GM04504 (cell line): ENCODE measurements at regions not wholly inside any gene's neighbourhood (a gene's known extent, or its start where the extent isn't known, plus 50 kb on each side); places are given as distances from the start of the nearest gene placed in this dataset.
"Not testable (repeated sequence)": the region's sequence is repeated elsewhere in the genome, so short reads cannot be mapped to it uniquely, and the experiment has no call there.

Source experiments
- DNase-seq: peaks from one replicate; pipeline ENCODE4 v3.0.0-alpha.2; 2012; ENCODE audit warnings: low read depth

DNA sequence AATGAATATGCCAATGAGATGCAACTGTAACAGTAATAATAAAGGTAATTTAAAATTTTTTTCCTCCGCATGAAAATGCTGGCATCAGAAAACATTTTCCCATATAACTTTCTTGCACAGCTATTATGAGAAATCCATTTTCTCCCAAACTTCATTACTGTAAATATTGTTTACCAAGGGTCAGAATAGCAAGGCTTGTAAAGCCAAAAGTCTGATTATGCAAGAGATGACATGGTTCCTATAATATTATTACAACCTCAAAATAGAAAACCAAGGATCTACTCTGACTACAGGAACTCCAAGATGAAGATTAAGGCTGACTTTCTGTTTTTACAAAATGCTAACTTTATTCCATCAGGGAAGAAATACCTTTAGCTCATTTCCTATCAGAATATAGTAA lies 162.7 kb upstream of the CDK1 start:
- no peak for DNase-seq

DNA sequence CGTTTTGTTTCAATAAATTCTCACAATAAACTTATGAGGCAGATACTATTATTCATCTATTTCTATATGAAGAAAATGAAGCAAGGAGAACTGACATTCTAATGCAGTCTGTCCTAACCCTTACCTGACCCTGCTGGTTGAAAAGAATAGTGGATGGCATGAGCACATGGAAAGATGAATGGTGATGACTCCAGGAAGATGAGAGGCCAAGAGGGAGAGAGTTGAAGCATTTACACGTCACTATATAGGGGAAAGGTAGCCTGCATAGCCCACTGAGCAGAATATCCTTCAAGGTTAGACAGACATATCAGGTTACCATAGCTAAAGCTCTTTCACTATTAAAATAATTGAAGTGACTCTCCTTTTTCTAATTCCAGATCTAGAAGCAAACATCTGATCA lies 163.9 kb upstream of the CDK1 start:
- DNase-seq = no peak

DNA sequence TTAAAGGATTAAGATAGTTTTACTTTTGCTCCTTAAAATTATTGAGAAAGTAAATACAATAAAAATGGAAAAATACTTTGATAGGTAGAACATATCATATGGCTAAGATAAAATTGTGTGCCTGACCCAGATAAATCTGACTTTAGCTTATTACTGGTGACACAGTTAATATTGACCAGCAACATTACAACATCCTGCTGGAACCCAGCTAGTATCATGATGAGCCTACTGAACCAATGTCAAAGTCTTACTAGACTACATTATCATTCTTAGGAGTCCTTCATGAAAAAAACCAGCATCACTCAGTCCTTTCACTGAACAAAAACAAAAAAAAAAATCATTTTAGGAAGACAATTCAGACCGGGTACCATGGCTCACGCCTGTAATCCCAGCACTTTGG lies 164.8 kb upstream of the CDK1 start:
- DNase-seq = no peak

DNA sequence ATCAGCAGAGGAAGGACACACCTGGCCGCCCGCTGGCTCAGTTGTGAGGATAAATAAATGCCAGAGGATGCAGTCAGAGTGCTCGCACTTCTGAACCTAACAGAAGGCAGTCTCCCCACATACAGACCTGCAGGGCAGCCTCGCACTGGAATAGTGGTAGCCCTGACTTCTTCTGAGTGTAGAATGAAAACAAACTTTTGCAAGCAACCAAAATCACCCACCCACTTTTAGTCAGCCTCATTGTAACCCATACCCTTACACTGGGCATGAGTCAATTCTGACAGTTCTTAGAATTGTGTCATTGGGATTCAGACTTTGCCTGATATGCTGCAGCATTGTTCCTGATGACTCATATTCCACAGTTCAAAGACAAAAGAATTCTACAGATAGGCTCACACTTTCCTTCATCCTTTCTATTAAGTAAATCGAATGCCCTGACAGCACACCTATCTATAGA lies 167.0 kb upstream of the CDK1 start:
- peak; percentile 16 for DNase-seq

DNA sequence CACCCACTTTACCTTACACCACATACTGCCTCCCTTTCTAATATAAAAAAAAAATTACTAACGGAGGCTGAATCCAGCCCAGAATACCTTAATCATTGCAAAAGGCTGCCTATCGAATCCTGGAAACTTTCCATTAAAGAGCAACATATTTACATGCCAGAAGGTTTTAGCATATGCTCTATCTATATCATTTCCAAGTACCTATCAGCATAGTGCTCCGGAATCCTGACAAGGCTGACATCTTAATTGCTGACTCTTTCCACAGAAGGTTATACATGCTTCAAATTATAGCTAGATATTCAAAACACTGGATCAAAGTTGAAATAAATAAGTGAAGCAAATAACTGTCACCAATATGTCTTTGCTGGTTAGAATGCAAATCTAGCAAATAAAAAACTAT lies 170.9 kb upstream of the CDK1 start:
- DNase-seq = no peak

DNA sequence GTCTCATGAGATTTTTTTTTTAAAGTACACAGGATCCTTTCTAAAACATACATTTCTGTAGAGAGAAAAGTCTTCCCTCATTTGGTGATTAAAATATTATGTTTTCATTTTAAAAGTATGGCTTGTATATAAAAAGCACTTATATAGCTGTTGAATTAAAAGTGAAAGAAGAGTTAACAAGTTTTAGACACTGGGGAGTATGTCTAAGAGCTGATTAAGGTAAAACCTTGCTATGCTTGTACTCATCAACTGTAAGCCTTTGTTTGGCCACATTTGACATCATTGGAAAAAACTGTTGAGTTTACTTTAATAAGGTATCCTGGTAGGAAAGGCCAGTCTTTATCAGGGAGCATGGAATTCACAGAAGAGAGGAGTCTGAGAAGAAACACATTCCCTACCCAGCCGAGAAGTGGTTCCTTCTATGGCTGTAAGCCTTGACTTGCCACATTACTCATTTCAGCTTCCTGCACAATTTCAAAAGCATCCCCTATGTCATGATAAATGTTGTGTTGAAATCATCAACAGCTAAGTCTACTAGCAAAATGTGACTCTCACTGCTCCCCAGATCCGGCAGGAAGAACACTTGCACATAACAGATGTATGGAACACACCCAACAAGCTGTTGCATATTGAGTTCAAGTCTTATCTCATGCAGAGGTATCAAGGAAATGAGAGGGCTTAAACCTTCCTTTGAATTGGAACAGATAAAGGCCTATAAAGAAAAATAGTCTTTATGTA lies 171.8 kb upstream of the CDK1 start:
- peak; percentile 15 for DNase-seq

DNA sequence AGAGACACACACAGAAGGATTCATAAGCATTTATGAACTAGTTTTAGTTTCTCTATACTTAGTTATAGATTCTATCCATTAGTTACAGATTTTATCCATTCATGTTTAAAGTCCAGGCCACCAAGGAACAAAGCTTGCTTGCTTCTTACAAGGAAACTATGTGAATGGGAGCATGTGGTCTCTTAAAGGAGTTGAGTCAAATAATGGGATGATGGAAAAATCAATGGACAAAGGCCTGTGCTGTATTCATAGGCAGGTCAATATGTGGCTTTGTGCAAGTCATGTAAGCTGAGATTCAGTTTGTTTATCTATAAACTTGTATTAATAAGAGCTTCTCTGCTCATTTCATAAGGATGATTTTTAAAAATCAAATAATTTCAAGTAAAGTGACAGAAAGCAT lies 172.8 kb upstream of the CDK1 start:
- DNase-seq = no peak

DNA sequence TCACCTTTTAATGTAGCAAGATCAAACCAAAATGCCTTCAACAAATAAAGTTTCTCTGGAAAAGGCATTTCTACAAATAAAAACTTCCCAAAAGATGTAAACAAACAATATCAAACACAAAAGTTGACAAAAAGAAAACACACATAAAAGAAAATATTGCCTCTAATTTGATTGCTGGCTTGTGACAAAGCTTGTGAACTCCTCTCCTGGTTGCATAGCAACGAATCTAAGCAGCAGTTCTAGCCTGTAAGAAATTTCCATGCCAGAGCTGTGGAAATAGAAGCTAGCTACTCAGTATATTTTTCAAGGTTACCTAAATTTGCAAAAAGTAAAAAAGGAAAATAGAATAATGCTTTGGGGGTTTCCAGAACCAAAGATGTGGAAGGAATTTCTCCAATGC lies 173.9 kb upstream of the CDK1 start:
- DNase-seq = no peak

DNA sequence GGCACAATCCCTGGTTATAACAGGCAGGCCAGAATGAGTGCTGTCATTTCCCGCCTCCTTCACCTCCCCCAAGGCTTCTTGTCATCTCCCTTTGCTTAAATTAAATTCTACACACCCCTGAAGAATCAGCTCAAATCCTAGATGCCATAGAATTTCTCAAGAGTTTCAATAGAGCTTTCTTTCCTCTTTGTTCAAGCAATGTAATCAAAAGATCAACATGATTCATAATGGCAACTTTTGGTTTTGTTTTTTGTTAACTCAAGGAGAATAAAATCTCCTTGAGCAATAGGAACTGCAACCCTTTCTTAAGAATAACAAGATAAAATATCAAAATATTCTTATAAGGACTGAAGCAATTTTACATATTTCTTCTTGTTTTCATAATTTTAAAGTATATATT lies 180.8 kb upstream of the CDK1 start:
- no peak for DNase-seq

DNA sequence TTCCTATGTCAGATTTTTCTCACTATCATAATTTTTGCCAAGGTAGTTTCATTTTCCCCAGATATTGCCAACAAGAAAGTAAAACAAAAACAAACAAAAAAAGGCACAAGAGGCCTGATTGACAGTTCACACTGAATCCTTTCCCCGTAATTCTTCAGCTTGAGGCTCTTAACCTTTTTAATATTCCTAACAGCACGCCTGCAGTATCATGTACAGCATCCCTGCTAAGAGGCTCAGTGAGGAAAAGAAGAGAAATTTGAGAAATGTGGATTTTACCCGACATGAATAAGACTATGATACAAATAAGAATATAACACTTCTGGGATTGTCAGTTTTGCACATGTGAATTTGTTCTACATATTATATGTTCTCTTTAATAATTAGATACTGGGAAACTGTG lies 182.4 kb upstream of the CDK1 start:
- DNase-seq = no peak

DNA sequence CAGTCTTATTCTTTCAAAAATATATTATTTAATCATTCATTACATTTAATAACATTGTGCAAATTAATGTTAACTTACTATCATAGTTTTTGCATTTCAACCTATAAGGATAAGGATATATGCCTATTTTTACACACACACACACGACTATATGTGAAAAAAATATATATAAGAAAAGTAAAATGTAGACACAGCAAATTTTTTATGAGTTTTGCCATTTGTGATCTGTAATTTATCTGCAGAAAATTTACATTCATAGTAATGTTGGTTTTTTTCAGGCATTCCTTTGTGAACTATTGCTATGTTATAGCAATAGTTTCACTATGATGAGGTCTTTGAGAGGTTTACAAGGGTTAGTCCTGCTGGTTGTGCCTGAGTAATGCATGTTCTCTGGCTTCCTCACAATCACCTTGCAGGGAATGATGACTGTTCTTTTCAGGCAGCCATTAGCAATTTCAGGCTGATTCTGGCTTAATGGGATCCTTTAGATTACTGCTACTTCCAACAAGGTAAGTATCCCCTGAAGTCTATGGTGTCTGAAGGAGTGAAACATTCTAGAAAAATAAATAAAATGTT lies 183.7 kb upstream of the CDK1 start:
- no peak for DNase-seq

DNA sequence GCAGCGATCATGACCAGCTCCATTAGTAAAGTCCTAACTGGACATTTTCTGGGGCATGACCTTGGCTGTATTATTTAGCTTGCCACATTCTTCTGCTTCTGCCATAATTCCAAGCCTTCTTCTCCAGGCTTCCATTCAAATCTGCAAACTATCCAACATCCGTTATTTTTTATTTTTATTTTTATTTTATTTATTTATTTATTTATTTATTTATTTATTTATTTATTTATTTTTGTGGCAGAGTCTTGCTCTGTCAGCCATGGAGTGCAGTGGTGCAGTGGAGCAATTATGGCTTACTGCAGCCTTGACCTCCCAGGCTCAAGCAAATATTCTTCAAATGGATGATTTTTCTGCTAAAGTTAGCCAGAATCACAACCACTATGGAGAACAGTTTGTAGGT lies 187.2 kb upstream of the CDK1 start:
- DNase-seq = no peak

DNA sequence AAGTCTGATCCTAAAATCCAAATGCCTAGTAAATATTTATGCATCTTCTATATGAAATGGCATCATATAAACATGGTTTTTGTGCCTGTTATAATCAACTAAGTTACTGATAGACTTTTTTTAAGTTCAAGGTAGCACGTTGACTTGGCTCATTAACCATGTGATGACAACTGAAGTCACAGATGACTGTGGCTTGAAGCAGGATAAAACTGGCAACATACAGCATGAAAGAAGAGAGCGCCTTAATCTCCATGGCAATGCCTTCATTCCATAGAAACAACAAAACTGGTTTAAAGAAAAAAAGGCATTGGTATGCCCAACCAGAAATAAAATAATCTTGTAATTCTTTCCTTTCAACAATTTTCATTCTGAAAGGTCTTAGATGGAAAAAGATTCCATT lies 188.9 kb upstream of the CDK1 start:
- DNase-seq = no peak

DNA sequence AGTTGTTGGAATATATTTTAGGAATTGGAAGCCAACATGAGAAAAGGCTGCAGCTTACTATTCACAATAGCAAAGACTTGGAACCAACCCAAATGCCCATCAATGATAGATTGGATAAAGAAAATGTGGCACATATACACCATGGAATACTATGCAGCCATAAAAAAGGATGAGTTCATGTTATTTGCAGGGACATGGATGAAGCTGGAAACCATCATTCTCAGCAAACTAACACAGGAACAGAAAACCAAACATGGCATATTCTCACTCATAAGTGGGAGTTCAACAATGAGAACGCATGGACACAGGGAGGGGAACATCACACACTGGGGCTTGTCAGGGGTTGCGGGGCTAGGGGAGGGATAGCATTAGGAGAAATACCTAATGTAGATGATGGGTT lies 192.1 kb upstream of the ANK3 start:
- DNase-seq = not testable (repeated sequence)

DNA sequence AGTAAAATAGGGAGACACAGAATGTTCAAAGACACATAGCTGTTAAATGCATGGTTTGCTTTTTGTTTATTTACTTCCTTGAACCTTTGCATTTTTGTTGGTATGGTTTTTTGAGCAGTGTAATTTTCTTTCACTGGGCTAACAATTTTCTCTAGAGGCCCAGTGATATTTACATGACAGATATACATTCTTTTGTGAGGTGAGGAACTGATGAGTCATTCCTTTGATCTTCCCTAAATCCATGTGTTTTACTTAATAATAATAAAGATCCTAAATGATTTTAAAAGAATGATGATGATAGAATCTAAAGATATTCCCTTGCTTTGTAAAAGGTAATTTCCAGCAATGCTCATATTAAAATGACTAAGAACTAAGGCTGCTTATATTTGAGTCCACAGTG lies 188.5 kb upstream of the ANK3 start:
- no peak for DNase-seq

DNA sequence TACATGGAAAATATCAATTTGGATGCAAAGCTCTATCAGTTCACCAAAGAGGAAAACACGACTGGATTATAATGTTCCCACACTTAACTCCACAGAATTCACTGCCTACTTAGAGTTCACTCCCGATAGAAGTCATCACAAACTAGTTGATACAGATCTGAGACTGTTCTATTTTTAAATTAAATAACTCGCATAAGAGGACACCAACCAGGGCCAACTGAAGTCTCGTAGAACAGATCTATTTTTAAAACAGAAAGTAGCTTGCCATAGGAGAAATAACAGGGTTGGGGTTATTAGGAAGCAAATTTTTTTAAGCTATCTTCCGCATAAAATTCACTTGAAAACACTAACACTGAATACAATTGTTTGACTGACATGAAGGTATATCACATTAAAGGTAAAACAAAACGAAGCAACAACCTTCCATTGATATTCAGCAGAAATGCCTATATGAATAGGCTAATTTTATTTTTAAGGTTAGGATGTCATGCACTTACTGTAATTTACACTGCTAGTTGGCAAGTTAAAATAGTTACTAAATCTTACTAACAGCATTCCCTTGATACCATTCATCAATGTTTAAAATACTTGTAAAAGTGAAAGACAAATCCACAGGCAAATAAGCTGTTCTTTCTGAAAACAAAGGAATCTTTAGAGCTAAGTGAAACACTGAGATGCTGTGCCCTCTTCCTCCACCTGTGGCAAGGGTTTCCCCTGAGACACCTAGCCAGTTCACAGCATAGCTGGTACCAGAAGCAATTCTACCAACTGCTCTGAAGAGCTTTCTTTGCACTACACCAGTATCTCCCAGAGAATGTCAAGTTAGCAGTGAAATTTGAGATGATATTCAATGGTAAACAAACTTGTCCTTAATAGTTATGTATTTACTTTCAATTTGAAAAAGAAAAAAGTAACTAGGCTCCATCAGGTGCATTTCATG lies 186.7 kb upstream of the ANK3 start:
- no peak for DNase-seq

DNA sequence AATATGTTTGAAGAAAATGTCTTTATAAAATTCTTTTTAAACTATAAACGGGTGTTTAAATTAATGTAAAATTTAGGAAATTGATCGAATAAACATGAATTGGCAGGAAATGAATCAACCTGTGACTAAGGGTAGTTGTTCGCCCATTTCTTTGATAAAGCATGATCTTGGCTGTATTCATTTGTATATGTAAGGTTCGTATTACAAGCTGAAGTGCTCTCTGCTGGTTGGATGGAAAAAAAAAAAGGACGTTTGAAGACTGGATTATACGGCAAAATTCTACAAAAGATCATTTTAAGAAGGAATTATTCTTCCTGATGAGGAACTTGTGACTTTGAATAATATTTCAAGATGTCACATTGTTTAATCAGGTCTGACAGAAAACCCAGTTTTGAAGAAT lies 185.4 kb upstream of the ANK3 start:
- no peak for DNase-seq

DNA sequence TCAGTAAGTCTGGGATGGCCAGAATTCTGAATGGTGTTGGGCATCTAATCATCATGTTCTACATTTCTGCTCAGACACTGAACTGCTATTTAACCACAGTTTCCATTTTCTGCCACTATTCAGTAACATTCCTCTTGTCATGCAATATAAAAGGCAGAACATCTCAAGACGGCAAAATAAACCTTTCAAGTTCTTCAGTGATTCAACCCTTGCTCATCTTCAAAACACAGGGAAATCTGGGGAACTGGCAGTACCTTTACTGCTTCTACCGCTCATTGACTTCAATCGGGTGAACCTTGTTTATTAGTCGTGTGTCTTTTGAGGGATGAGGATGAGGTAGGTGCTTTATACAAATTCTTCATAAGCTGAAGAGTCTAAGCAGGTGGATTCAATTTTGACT lies 184.7 kb upstream of the ANK3 start:
- DNase-seq = no peak

DNA sequence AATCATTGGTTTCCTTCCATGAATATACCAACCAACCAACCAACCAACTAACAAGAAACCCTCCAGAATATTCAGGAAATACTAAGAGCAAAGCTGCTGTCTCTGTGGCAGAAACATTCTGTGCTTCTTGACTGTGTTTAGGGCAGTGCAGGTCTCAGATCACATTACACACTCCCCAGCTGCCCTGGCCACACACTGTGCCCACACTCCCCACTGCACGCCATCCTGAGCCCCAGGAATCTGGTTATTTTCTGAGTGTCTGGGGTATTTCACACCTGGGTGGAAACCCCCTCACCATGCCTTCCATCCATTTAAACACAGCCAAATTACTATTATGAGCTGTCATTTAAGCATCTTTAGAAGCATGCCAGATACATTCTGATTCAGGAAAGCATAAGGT lies 183.7 kb upstream of the ANK3 start:
- no peak for DNase-seq

DNA sequence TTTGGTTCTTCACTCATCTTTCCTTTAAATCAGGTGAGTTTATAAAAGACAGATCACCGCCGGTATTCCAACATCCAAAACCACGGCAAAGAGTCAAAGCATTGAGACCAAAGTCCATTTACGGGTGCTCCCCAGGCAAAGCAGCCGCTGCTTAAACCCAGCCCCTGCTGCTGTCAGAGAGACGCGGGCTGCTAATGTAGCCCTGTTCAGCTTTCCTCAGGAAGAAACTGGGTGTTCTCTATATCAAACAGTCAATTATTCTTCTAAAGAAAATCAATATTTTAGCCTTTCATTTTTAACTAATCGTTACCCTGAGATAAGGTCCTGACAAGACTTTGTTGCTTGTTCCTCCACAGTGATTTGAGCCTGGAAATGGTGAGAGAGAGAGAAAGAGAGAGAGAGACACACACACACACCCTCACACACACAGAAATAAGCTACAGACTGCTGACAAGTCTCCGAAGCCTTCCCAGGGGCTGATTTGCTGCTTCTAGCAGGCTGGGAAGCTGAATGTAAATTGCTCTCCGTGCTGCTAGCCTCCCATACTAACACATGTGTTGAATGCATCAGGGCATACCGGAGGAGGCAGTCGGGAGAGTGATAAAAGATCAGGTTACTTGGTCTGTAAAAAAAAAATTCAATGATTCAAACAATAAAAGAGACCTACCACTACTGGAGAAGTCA lies 183.0 kb upstream of the ANK3 start:
- DNase-seq = peak; percentile 7

DNA sequence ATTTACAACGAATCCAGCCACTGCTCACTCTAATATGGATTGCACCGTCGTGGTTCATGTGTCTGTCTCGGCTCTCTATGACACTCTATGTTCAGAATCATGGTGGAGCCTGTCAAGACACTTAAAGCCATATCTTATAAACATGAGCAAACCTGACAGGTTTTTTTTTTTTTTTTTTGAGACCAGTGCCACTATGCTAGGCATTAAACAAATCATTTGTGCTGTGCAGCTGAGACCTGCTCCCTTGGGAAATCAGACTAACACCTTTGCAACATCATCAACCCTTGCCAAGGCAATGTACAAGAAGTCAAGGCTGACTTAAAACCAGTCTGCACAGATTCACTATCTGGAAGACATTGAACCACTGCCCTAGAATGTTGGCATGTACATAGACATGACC lies 181.2 kb upstream of the ANK3 start:
- no peak for DNase-seq

DNA sequence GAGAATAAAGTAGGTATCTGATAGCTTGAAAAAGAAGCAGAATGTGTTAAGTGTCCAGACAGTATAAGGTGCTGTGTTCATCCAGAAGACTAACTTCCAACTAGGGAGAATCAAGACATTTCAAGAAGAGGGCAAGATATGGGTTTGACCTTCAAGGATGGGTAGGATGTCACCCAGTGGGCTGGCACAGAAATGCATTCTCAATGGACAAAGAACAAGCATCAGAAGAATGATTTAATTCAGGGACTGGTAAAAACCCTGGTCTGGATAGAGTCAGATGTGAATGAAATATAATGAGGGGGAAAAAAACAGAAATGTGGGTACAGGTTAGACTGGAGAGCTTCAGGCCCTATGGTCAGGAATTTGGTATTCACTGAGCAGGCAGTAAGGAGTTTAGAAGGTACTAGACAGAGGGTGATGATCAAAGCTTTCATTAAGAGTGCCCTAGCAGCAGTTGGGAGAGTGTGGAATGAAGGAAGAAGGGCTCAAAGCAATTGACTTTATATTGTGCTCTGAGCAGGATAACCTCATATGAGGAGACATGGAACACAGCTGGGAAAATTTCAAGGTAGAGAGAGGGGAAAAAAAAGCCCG lies 180.7 kb upstream of the ANK3 start:
- no peak for DNase-seq
